ENCODE measurements at regions not wholly inside any gene's neighbourhood (a gene's known extent, or its start where the extent isn't known, plus 50 kb on each side); places are given as distances from the start of the nearest gene placed in this dataset.

DNA sequence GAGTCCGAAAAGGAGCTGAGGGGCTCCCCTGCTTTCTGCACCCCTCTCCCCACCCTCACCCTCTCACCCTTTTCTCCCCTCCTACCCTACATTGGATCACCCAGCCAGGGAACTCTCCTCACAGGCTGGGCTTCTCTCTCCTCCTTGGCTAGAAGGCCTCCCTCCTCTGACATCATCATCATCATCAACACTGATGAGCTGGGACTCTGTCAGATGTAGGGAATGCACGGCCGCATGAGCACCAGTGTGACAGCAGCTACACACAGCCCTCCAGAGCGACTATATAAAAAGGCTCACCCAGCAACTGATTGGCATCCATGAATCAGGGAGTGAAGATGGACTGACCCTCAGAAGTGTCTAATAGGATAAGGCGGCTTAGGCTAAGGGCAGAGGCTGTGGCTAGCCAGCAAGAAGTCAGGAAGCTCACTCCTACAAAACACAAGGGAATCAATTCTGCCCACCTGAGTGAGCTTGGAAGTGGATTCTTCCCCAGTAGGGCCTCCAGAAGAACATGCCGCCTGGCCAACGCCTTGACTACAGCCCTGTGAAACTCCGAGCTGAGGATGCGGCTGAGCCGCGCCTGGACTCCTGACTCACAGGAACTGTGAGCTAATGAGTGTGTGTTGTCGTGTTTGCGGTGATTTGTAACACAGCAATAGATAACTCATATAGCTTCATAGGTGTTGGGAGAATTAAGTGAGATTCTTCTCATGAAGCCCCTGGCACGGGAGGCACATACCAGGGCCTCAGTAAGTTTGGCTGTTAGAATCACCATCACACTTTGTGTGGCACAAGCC is 147.6 kb downstream of the FAM43A start:
- DNase-seq (ENCODE audit: low read depth in 6 of 9, low spot score in 9 of 9), result no peak
- H3K27ac ChIP-seq (ENCODE audit: low read depth in 1 of 2, low read length in 1 of 2), result no peak overlapping the region
- H3K27me3 ChIP-seq (ENCODE audit: control insufficient read depth in 2 of 2, insufficient read depth in 1 of 2, low read length in 1 of 2), result no peaks in the 10 kb centered on the region
- 94% methylated on average over 14 of the region's 14 CpGs for WGBS
- H3K4me3 ChIP-seq (ENCODE audit: low read length in 2 of 2), result no peak overlapping the region
- no peaks in the 10 kb centered on the region for H3K4me1 ChIP-seq (ENCODE audit: control insufficient read depth in 2 of 2, insufficient read depth in 2 of 2, low read length in 2 of 2)
- H3K36me3 ChIP-seq (ENCODE audit: control insufficient read depth in 2 of 2, insufficient read depth in 2 of 2, low read length in 1 of 2), result no peaks in the 10 kb centered on the region
- H3K9me3 ChIP-seq (ENCODE audit: control insufficient read depth in 2 of 2, insufficient read depth in 1 of 2, low read length in 1 of 2), result no peaks in the 10 kb centered on the region

DNA sequence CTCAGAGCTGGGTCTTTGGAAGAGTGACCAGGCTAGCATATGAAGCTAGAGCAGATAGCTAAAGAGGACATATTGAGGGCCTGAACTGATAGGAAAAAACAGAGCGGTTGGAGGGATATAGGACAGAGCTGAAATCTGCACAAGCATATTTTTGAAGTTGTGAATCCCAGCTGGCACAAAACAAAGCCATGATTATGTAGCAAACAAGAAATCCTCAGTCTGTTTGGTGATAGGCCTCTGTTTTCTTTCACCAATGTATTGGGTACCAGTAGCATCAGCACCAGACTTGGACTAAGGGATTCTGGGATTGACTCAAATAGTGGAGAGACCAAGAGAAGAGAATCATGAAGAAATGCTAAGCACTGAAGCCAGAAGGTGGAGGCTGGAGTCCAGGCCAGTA is 151.0 kb downstream of the FAM43A start:
- Histone ChIP-seq H3K27me3 (ENCODE audit: control insufficient read depth in 2 of 2, insufficient read depth in 1 of 2, low read length in 1 of 2) (no peaks in the 10 kb centered on the region), H3K4me1 (ENCODE audit: control insufficient read depth in 2 of 2, insufficient read depth in 2 of 2, low read length in 2 of 2) (no peaks in the 10 kb centered on the region), H3K9me3 (ENCODE audit: control insufficient read depth in 2 of 2, insufficient read depth in 1 of 2, low read length in 1 of 2) (peaks cover 0 to 5% of the 10 kb centered on the region in 2 donors), H3K4me3 (ENCODE audit: low read length in 2 of 2) (no peak overlapping the region), H3K36me3 (ENCODE audit: control insufficient read depth in 2 of 2, insufficient read depth in 2 of 2, low read length in 1 of 2) (no peaks in the 10 kb centered on the region), H3K27ac (ENCODE audit: low read depth in 1 of 2, low read length in 1 of 2) (no peak overlapping the region)
- DNase-seq (ENCODE audit: low read depth in 6 of 9, low spot score in 9 of 9), result no peak
- 97% methylated on average over 1 of the region's 1 CpG for WGBS

- 93% methylated on average over 9 of the region's 9 CpGs for WGBS
- H3K36me3 ChIP-seq (ENCODE audit: control insufficient read depth in 2 of 2, insufficient read depth in 2 of 2, low read length in 1 of 2), result no peaks in the 10 kb centered on the region
- H3K9me3 ChIP-seq (ENCODE audit: control insufficient read depth in 2 of 2, insufficient read depth in 1 of 2, low read length in 1 of 2), result peaks cover 0 to 5% of the 10 kb centered on the region in 2 donors
- H3K4me3 ChIP-seq (ENCODE audit: low read length in 2 of 2), result no peak overlapping the region
- no peak for DNase-seq (ENCODE audit: low read depth in 6 of 9, low spot score in 9 of 9)
- H3K27ac ChIP-seq (ENCODE audit: low read depth in 1 of 2, low read length in 1 of 2), result no peak overlapping the region
- no peaks in the 10 kb centered on the region for H3K4me1 ChIP-seq (ENCODE audit: control insufficient read depth in 2 of 2, insufficient read depth in 2 of 2, low read length in 2 of 2)
- no peaks in the 10 kb centered on the region for H3K27me3 ChIP-seq (ENCODE audit: control insufficient read depth in 2 of 2, insufficient read depth in 1 of 2, low read length in 1 of 2)
These were observed 151.9 kb downstream of the FAM43A start for GRCh38 chr3:194837457-194838127.

- Histone ChIP-seq H3K4me1 (ENCODE audit: control insufficient read depth in 2 of 2, insufficient read depth in 2 of 2, low read length in 2 of 2) (no peaks in the 10 kb centered on the region), H3K27ac (ENCODE audit: low read depth in 1 of 2, low read length in 1 of 2) (no peak overlapping the region)
- WGBS, result 96% methylated on average over 9 of the region's 9 CpGs
These were observed 152.6 kb downstream of the FAM43A start for GRCh38 chr3:194838236-194838635.

DNA sequence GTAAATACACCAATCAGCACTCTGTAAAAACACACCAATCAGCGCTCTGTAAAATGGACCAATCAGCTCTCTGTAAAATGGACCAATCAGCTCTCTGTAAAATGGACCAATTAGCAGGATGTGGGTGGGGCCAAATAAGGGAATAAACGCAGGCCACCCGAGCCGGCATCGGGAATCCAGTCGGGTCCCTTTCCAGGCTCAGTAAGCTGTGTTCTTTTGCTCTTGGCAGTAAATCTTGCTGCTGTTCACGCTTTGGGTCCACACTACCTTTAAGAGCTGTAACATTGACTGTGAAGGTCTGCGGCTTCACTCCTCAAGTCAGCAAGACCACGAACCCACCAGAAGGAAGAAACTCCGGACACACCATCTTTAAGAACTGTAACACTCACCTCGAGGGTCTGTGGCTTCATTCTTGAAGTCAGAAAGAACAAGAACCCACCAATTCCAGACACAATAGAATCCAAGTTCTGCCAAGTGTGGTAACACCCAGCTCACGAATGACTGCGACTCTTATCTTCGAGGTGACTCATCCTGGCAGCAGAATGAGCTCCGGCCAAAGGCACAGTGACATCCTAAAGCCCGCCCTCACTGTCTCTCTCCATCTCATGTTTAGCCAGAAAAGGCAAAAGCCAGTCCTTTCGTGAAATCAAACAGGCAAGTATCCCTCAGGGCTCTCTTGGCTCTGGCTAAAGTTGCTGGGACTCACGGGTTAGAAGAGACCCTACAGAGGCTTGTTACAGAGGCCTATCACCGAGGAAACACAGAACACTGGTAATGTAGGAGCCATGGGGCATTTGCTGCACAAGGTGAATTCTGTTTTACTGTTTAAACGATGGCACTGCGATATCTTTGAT is 155.2 kb downstream of the FAM43A start:
- whole genome bisulfite sequencing, result 95% methylated on average over 21 of the region's 21 CpGs
- Histone ChIP-seq H3K9me3 (ENCODE audit: control insufficient read depth in 2 of 2, insufficient read depth in 1 of 2, low read length in 1 of 2) (peaks cover 0 to 5% of the 10 kb centered on the region in 2 donors), H3K4me3 (ENCODE audit: low read length in 2 of 2) (no peak overlapping the region), H3K4me1 (ENCODE audit: control insufficient read depth in 2 of 2, insufficient read depth in 2 of 2, low read length in 2 of 2) (no peaks in the 10 kb centered on the region), H3K36me3 (ENCODE audit: control insufficient read depth in 2 of 2, insufficient read depth in 2 of 2, low read length in 1 of 2) (no peaks in the 10 kb centered on the region), H3K27me3 (ENCODE audit: control insufficient read depth in 2 of 2, insufficient read depth in 1 of 2, low read length in 1 of 2) (no peaks in the 10 kb centered on the region), H3K27ac (ENCODE audit: low read depth in 1 of 2, low read length in 1 of 2) (no peak overlapping the region)
- DNase-seq (ENCODE audit: low read depth in 6 of 9, low spot score in 9 of 9), result no peak

More at GRCh38 chr3:194838236-194838635, 152.6 kb downstream of the FAM43A start:
- H3K27me3 ChIP-seq (ENCODE audit: control insufficient read depth in 2 of 2, insufficient read depth in 1 of 2, low read length in 1 of 2), result no peaks in the 10 kb centered on the region
- H3K9me3 ChIP-seq (ENCODE audit: control insufficient read depth in 2 of 2, insufficient read depth in 1 of 2, low read length in 1 of 2), result peaks cover 0 to 5% of the 10 kb centered on the region in 2 donors
- no peaks in the 10 kb centered on the region for H3K36me3 ChIP-seq (ENCODE audit: control insufficient read depth in 2 of 2, insufficient read depth in 2 of 2, low read length in 1 of 2)
- no peak for DNase-seq (ENCODE audit: low read depth in 6 of 9, low spot score in 9 of 9)
- no peak overlapping the region for H3K4me3 ChIP-seq (ENCODE audit: low read length in 2 of 2)

DNA sequence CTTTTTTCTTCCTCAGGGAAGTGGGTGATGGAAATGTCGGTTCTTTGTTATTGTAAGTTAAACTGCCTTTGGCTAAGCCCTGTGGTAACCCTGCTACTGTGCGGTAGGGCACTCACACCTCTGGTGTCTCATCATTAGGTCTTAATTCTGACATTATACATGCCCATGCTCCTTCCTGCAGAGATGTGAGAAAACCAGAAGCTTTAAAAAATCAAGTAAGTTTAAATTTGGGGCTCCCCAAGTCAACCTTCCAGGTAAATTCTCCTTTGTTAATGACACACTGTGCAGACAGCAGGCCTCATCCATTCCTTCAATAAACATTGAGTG is 155.8 kb downstream of the FAM43A start:
- 96% methylated on average over 2 of the region's 2 CpGs for WGBS
- DNase-seq (ENCODE audit: low read depth in 6 of 9, low spot score in 9 of 9), result no peak
- no peak overlapping the region for H3K27ac ChIP-seq (ENCODE audit: low read depth in 1 of 2, low read length in 1 of 2)
- peaks cover 0 to 5% of the 10 kb centered on the region in 2 donors for H3K9me3 ChIP-seq (ENCODE audit: control insufficient read depth in 2 of 2, insufficient read depth in 1 of 2, low read length in 1 of 2)
- H3K4me1 ChIP-seq (ENCODE audit: control insufficient read depth in 2 of 2, insufficient read depth in 2 of 2, low read length in 2 of 2), result no peaks in the 10 kb centered on the region
- no peaks in the 10 kb centered on the region for H3K27me3 ChIP-seq (ENCODE audit: control insufficient read depth in 2 of 2, insufficient read depth in 1 of 2, low read length in 1 of 2)
- no peak overlapping the region for H3K4me3 ChIP-seq (ENCODE audit: low read length in 2 of 2)
- H3K36me3 ChIP-seq (ENCODE audit: control insufficient read depth in 2 of 2, insufficient read depth in 2 of 2, low read length in 1 of 2), result no peaks in the 10 kb centered on the region

DNA sequence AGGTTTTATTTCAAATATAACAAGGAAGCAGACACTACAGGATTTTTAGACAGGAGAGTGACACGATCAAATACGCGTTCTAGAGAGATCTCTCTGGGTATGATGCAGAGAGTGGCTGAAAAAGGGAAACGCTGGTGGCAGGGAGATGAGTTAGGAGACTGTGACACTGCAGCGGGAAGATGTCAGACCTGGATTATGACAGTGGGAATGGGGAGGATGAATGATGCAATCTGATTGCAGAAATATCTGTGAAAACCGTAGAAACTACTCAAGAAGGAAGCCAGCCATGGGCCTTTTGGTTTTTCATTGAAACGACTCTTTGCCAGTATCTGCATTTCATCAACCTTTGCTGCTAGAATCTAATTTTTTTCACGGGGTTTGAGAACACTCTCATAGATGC is 157.9 kb downstream of the FAM43A start:
- 91% methylated on average over 8 of the region's 8 CpGs for WGBS
- Histone ChIP-seq H3K27ac (ENCODE audit: low read depth in 1 of 2, low read length in 1 of 2) (no peak overlapping the region), H3K4me3 (ENCODE audit: low read length in 2 of 2) (no peak overlapping the region), H3K27me3 (ENCODE audit: control insufficient read depth in 2 of 2, insufficient read depth in 1 of 2, low read length in 1 of 2) (no peaks in the 10 kb centered on the region), H3K4me1 (ENCODE audit: control insufficient read depth in 2 of 2, insufficient read depth in 2 of 2, low read length in 2 of 2) (no peaks in the 10 kb centered on the region), H3K36me3 (ENCODE audit: control insufficient read depth in 2 of 2, insufficient read depth in 2 of 2, low read length in 1 of 2) (no peaks in the 10 kb centered on the region), H3K9me3 (ENCODE audit: control insufficient read depth in 2 of 2, insufficient read depth in 1 of 2, low read length in 1 of 2) (peaks cover 0 to 5% of the 10 kb centered on the region in 2 donors)
- DNase-seq (ENCODE audit: low read depth in 6 of 9, low spot score in 9 of 9), result no peak

DNA sequence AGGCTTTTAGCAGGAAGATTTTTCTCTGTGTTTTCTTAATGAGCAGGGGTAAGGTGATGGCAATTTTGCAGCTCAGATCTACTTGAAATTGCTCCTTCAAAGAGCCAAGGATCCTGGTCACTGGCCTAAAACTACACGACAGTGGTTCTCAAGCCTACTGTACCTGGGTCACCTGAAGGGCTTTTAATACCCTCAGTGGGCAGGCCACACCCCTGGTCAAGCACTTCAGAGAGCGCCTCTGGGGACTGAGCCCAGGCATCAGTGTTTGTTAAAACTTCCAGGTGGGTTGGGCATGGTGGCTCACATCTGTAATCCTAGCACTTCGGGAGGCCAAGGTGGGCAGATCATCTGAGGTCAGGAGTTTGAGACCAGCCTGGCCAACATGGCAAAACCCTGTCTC is 158.4 kb downstream of the FAM43A start:
- Histone ChIP-seq H3K4me1 (ENCODE audit: control insufficient read depth in 2 of 2, insufficient read depth in 2 of 2, low read length in 2 of 2) (no peaks in the 10 kb centered on the region), H3K9me3 (ENCODE audit: control insufficient read depth in 2 of 2, insufficient read depth in 1 of 2, low read length in 1 of 2) (peaks cover 0 to 5% of the 10 kb centered on the region in 2 donors), H3K27me3 (ENCODE audit: control insufficient read depth in 2 of 2, insufficient read depth in 1 of 2, low read length in 1 of 2) (no peaks in the 10 kb centered on the region), H3K4me3 (ENCODE audit: low read length in 2 of 2) (no peak overlapping the region), H3K36me3 (ENCODE audit: control insufficient read depth in 2 of 2, insufficient read depth in 2 of 2, low read length in 1 of 2) (no peaks in the 10 kb centered on the region), H3K27ac (ENCODE audit: low read depth in 1 of 2, low read length in 1 of 2) (no peak overlapping the region)
- no peak for DNase-seq (ENCODE audit: low read depth in 6 of 9, low spot score in 9 of 9)
- WGBS, result 95% methylated on average over 3 of the region's 3 CpGs

Measured in thymus (tissue), 11 donors.